ENCODE measurements at regions not wholly inside any gene's neighbourhood (a gene's known extent, or its start where the extent isn't known, plus 50 kb on each side); places are given as distances from the start of the nearest gene placed in this dataset.

DNA sequence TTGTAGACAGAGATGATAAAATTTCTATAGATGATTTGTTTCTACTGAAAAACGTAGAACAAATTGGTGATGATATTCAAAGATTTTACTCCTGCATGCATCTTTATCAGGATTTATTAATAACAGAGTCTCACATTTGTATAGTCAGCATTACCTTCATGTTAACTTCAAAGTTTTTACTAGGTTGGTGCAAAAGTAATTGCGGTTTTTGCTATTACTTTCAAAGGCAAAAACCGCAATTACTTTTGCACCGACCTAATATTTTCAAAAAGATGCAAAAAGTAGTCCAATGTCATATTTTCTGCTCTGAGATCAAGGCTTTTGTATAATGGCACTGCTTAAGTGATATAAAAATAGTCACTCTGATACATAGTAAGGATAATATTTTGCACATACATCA, 536.4 kb upstream of the ADGRL3 start:
- TF ChIP-seq, protein P1, sequence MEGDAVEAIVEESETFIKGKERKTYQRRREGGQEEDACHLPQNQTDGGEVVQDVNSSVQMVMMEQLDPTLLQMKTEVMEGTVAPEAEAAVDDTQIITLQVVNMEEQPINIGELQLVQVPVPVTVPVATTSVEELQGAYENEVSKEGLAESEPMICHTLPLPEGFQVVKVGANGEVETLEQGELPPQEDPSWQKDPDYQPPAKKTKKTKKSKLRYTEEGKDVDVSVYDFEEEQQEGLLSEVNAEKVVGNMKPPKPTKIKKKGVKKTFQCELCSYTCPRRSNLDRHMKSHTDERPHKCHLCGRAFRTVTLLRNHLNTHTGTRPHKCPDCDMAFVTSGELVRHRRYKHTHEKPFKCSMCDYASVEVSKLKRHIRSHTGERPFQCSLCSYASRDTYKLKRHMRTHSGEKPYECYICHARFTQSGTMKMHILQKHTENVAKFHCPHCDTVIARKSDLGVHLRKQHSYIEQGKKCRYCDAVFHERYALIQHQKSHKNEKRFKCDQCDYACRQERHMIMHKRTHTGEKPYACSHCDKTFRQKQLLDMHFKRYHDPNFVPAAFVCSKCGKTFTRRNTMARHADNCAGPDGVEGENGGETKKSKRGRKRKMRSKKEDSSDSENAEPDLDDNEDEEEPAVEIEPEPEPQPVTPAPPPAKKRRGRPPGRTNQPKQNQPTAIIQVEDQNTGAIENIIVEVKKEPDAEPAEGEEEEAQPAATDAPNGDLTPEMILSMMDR (IDR thresholded peaks at IDR 0.05), result no peak
- TF ChIP-seq POLR2A (IDR thresholded peaks at IDR 0.05), result no peak

Measured in right lobe of liver (tissue), 4 donors.